GM12878 (cell line): ENCODE measurements at regions not wholly inside any gene's neighbourhood (a gene's known extent, or its start where the extent isn't known, plus 50 kb on each side); places are given as distances from the start of the nearest gene placed in this dataset.

Experiments
- ATAC-seq: fragments of 200-7000 bp; cut with Tn5 transposase; 3 replicates; pipeline ENCODE4 v1.9.1; 2020; ENCODE audit warnings: mild to moderate bottlenecking, moderate library complexity
- BruUV-seq: library from RNA; stranded (reverse); fragments of 400-500 nt; replicated peaks from 2 replicates; lab custom pipeline; 2021; lab: Mats Ljungman, UMichigan
- CTCF ChIA-PET: fragments of 300-600 bp; sonication (Branson Sonifier 250); formaldehyde crosslinking; extraction: SDS; loops from one replicate; lab custom pipeline; 2021; ENCODE audit warnings: inconsistent platforms; lab: Yijun Ruan, JAX
- POLR2A ChIA-PET: fragments of 350-600 bp; formaldehyde crosslinking; extraction: SDS; loops from one replicate; lab custom pipeline; 2021; ENCODE audit warnings: inconsistent platforms; lab: Charles Lee
- RAD21 ChIA-PET: fragments of 300-600 bp; sonication (Branson Sonifier 250); formaldehyde crosslinking; loops from one replicate; lab custom pipeline; 2023; ENCODE audit warnings: antibody characterized with exemption; ENCODE audit not compliant: unreplicated experiment; lab: Charles Lee
- SMC1A ChIA-PET: fragments of 300-600 bp; sonication (Branson Sonifier 250); formaldehyde crosslinking; loops from one replicate; lab custom pipeline; 2023; ENCODE audit not compliant: unreplicated experiment, uncharacterized antibody; lab: Charles Lee
- DNase-seq: peaks from one replicate; pipeline ENCODE4 v3.0.0-alpha.2; 2011; ENCODE audit warnings: low read depth, low spot score
- FAIRE-seq: peaks from 3 replicates; lab custom pipeline; 2011; peaks lifted over from hg19 to GRCh38; lab: Jason Lieb, UNC
- H2AFZ ChIP-seq: 2 replicates; pipeline ENCODE4 v1.6.0; 2011; ENCODE audit warnings: low read depth, low read length, control low read depth; ENCODE audit not compliant: control insufficient read depth
- H3K27ac ChIP-seq: 2 replicates; pipeline ENCODE4 v1.5.1; 2011; ENCODE audit warnings: control low read depth; ENCODE audit not compliant: control insufficient read depth, insufficient read depth
- H3K27me3 ChIP-seq, 2 experiments: replicated peaks in 1 of 2; 2 replicates each; pipeline versions ENCODE4 v1.6.0 to v1.6.1; 2011; ENCODE audit warnings: low read length in 1 of 2; ENCODE audit not compliant: control insufficient read depth in 2 of 2, insufficient read depth in 2 of 2
- H3K36me3 ChIP-seq, 2 experiments: 2 replicates each; pipeline ENCODE4 v1.5.1; 2011; ENCODE audit warnings: low read length in 1 of 2; ENCODE audit not compliant: control insufficient read depth in 2 of 2, insufficient read depth in 2 of 2
- H3K4me1 ChIP-seq: 2 replicates; pipeline ENCODE4 v1.6.1; 2011; ENCODE audit warnings: mild to moderate bottlenecking, low read length, moderate library complexity, mixed read lengths; ENCODE audit not compliant: control insufficient read depth, insufficient read depth
- H3K4me2 ChIP-seq: 2 replicates; pipeline ENCODE4 v1.6.0; 2011; ENCODE audit warnings: control low read depth; ENCODE audit not compliant: control insufficient read depth, insufficient read depth
- H3K4me3 ChIP-seq: fragments of 200-600 bp; sonication (generic); 2 replicates; pipeline ENCODE4 v1.5.1; 2016
- H3K79me2 ChIP-seq: 2 replicates; pipeline ENCODE4 v1.6.0; 2011; ENCODE audit warnings: low read length; ENCODE audit not compliant: control insufficient read depth, insufficient read depth
- H3K9ac ChIP-seq: 2 replicates; pipeline ENCODE4 v1.8.0; 2011; ENCODE audit warnings: low read length, control low read depth, mixed read lengths; ENCODE audit not compliant: control insufficient read depth, insufficient read depth
- H3K9me3 ChIP-seq: replicated peaks from 3 replicates; pipeline ENCODE4 v1.5.1; 2011; ENCODE audit warnings: mild to moderate bottlenecking, low read length; ENCODE audit not compliant: control insufficient read depth, insufficient read depth
- H4K20me1 ChIP-seq: 2 replicates; pipeline ENCODE4 v1.6.0; 2011; ENCODE audit not compliant: control insufficient read depth, insufficient read depth
- BRCA1 ChIP-seq: IDR thresholded peaks from 2 replicates; pipeline ENCODE4 v1.6.1; 2011; ENCODE audit warnings: low read depth, low read length, improper control_type of control experiment
- EP300 ChIP-seq, 2 experiments: fragments of 150-350 bp in 1 of 2; IDR thresholded peaks; 2 replicates each; pipeline ENCODE4 v1.6.1; 2011 to 2012; ENCODE audit warnings: low read depth in 2 of 2, low read length in 2 of 2, borderline replicate concordance in 1 of 2, improper control_type of control experiment in 1 of 2, inconsistent platforms in 1 of 2; ENCODE audit not compliant: control insufficient read depth in 1 of 2
- FOXM1 ChIP-seq: IDR thresholded peaks from 2 replicates; pipeline ENCODE4 v1.6.1; 2012; ENCODE audit warnings: low read depth, mild to moderate bottlenecking, inconsistent platforms, low read length, moderate library complexity
- GABPA ChIP-seq: IDR thresholded peaks from 2 replicates; pipeline ENCODE4 v1.6.1; 2014; ENCODE audit warnings: antibody characterized with exemption, low read depth, mild to moderate bottlenecking, inconsistent platforms
- GATAD2B ChIP-seq: fragments of 450-650 bp; conservative IDR thresholded peaks from 2 replicates; pipeline ENCODE4 v1.6.1; 2017; ENCODE audit warnings: low read depth, mild to moderate bottlenecking, moderate library complexity
- IKZF2 ChIP-seq, 2 experiments: fragments of 450-650 bp; IDR thresholded peaks; 2 replicates each; pipeline ENCODE4 v1.6.1; 2017; ENCODE audit warnings: mild to moderate bottlenecking in 2 of 2, moderate library complexity in 2 of 2
- MEF2A ChIP-seq: IDR thresholded peaks from 2 replicates; pipeline ENCODE4 v1.6.1; 2011; ENCODE audit warnings: low read depth, mild to moderate bottlenecking, low read length, moderate library complexity; ENCODE audit not compliant: insufficient read depth
- SMARCA5 ChIP-seq: fragments of 450-650 bp; IDR thresholded peaks from 2 replicates; pipeline ENCODE4 v1.6.1; 2017; ENCODE audit warnings: mild to moderate bottlenecking
- ZNF24 ChIP-seq: fragments of 450-650 bp; IDR thresholded peaks from 2 replicates; pipeline ENCODE4 v1.6.1; 2017; ENCODE audit warnings: antibody characterized with exemption, mild to moderate bottlenecking
- WGBS: methylation state at CpG from one replicate; pipeline ENCODE4 v1.1.6; 2016; ENCODE audit warnings: low lambda C conversion rate; ENCODE audit not compliant: insufficient replicate concordance, insufficient coverage; ENCODE audit errors: missing lambda C conversion rate; 5-methylcytosine and 5-hydroxymethylcytosine counted together
- in situ Hi-C: fragments of 300-500 bp; cut with MboI; formaldehyde crosslinking; loops from 9 replicates; pipeline ENCODE4 v1.14.3; 2018; ENCODE audit warnings: mixed read lengths
- intact Hi-C: fragments of 100-400 bp; cut with micrococcal nuclease; formaldehyde crosslinking; loops from one replicate; pipeline ENCODE4 v1.14.2; 2022; ENCODE audit not compliant: unreplicated experiment
- TF ChIP-seq, protein P1 (sequence below): fragments of 150-350 bp; IDR thresholded peaks from 2 replicates; pipeline ENCODE4 v1.6.1; 2016; ENCODE audit warnings: low read depth, low read length
- TF ChIP-seq, protein P2 (sequence below): fragments of 450-650 bp; formaldehyde crosslinking; IDR thresholded peaks from 2 replicates; pipeline ENCODE4 v1.5.0; 2022; ENCODE audit warnings: mild to moderate bottlenecking, missing genetic modification characterization
- TF ChIP-seq, protein P3 (sequence below): fragments of 450-650 bp; IDR thresholded peaks from 2 replicates; pipeline ENCODE4 v1.6.1; 2018; ENCODE audit warnings: borderline replicate concordance, mild to moderate bottlenecking; ENCODE audit not compliant: partially characterized antibody
- TF ChIP-seq, protein P4 (sequence below): IDR thresholded peaks from 2 replicates; pipeline ENCODE4 v1.6.1; 2011; ENCODE audit warnings: borderline replicate concordance, low read depth, mild to moderate bottlenecking, moderate library complexity, low read length; ENCODE audit not compliant: insufficient read depth, poor library complexity, severe bottlenecking

DNA sequence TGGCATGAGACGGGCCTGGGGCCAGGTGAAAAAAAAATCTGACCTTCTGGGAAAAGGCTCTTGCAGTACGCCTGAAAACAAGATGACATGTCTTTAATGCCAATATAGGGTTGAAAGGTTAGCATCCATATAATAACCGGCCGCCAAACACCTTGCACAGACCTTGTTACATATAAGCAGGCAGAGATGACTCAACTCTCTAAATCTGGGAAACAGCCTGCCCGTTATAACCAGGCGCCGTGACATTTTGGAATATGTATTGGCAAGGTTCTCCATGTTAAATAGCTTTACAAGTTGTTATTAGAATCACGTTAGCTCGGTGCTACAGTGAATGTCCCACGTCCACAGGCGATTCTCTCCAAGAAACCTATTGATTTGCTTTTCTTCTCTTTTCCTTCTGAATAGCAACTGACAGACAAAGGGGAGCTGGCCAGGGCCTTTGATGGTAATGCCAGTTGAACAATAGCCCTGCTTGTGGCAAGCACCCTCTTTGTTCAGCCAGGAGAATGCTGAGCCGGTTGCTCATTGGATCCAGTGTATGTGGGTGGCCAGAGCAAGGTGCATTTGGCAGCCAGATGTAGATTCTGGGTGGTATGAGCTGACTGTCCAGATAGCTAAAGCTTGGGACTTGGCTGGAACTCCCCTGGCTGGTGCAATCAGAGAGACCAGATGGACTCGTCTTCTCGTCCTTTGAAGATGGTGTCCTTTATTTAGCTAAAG is 80.1 kb upstream of the AUTS2 start:
- RAD21 ChIA-PET = no interaction called here
- intact Hi-C loops = no loop called here
- POLR2A ChIA-PET = no interaction called here
- TF ChIP-seq ZNF24 = no peak
- TF ChIP-seq GABPA = no peak
- no peak for TF ChIP-seq GATAD2B
- TF ChIP-seq EP300 (IDR thresholded peaks at IDR 0.05; ENCODE audit: borderline replicate concordance in 1 of 2, control insufficient read depth in 1 of 2, low read depth in 2 of 2, low read length in 2 of 2) = no peak
- no peak for TF ChIP-seq IKZF2 (IDR thresholded peaks at IDR 0.05)
- TF ChIP-seq, protein P1, sequence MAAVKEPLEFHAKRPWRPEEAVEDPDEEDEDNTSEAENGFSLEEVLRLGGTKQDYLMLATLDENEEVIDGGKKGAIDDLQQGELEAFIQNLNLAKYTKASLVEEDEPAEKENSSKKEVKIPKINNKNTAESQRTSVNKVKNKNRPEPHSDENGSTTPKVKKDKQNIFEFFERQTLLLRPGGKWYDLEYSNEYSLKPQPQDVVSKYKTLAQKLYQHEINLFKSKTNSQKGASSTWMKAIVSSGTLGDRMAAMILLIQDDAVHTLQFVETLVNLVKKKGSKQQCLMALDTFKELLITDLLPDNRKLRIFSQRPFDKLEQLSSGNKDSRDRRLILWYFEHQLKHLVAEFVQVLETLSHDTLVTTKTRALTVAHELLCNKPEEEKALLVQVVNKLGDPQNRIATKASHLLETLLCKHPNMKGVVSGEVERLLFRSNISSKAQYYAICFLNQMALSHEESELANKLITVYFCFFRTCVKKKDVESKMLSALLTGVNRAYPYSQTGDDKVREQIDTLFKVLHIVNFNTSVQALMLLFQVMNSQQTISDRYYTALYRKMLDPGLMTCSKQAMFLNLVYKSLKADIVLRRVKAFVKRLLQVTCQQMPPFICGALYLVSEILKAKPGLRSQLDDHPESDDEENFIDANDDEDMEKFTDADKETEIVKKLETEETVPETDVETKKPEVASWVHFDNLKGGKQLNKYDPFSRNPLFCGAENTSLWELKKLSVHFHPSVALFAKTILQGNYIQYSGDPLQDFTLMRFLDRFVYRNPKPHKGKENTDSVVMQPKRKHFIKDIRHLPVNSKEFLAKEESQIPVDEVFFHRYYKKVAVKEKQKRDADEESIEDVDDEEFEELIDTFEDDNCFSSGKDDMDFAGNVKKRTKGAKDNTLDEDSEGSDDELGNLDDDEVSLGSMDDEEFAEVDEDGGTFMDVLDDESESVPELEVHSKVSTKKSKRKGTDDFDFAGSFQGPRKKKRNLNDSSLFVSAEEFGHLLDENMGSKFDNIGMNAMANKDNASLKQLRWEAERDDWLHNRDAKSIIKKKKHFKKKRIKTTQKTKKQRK = no peak
- TF ChIP-seq, protein P2, sequence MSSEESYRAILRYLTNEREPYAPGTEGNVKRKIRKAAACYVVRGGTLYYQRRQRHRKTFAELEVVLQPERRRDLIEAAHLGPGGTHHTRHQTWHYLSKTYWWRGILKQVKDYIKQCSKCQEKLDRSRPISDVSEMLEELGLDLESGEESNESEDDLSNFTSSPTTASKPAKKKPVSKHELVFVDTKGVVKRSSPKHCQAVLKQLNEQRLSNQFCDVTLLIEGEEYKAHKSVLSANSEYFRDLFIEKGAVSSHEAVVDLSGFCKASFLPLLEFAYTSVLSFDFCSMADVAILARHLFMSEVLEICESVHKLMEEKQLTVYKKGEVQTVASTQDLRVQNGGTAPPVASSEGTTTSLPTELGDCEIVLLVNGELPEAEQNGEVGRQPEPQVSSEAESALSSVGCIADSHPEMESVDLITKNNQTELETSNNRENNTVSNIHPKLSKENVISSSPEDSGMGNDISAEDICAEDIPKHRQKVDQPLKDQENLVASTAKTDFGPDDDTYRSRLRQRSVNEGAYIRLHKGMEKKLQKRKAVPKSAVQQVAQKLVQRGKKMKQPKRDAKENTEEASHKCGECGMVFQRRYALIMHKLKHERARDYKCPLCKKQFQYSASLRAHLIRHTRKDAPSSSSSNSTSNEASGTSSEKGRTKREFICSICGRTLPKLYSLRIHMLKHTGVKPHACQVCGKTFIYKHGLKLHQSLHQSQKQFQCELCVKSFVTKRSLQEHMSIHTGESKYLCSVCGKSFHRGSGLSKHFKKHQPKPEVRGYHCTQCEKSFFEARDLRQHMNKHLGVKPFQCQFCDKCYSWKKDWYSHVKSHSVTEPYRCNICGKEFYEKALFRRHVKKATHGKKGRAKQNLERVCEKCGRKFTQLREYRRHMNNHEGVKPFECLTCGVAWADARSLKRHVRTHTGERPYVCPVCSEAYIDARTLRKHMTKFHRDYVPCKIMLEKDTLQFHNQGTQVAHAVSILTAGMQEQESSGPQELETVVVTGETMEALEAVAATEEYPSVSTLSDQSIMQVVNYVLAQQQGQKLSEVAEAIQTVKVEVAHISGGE (CRISPR knock-in tag) = no peak
- no peak for TF ChIP-seq FOXM1
- TF ChIP-seq MEF2A = no peak
- TF ChIP-seq, protein P3, sequence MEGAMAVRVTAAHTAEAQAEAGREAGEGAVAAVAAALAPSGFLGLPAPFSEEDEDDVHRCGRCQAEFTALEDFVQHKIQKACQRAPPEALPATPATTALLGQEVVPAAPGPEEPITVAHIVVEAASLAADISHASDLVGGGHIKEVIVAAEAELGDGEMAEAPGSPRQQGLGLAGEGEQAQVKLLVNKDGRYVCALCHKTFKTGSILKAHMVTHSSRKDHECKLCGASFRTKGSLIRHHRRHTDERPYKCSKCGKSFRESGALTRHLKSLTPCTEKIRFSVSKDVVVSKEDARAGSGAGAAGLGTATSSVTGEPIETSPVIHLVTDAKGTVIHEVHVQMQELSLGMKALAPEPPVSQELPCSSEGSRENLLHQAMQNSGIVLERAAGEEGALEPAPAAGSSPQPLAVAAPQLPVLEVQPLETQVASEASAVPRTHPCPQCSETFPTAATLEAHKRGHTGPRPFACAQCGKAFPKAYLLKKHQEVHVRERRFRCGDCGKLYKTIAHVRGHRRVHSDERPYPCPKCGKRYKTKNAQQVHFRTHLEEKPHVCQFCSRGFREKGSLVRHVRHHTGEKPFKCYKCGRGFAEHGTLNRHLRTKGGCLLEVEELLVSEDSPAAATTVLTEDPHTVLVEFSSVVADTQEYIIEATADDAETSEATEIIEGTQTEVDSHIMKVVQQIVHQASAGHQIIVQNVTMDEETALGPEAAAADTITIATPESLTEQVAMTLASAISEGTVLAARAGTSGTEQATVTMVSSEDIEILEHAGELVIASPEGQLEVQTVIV = no peak
- no peak for TF ChIP-seq SMARCA5
- TF ChIP-seq, protein P4, sequence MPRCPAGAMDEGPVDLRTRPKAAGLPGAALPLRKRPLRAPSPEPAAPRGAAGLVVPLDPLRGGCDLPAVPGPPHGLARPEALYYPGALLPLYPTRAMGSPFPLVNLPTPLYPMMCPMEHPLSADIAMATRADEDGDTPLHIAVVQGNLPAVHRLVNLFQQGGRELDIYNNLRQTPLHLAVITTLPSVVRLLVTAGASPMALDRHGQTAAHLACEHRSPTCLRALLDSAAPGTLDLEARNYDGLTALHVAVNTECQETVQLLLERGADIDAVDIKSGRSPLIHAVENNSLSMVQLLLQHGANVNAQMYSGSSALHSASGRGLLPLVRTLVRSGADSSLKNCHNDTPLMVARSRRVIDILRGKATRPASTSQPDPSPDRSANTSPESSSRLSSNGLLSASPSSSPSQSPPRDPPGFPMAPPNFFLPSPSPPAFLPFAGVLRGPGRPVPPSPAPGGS = no peak
- no peak for TF ChIP-seq BRCA1

More for the DNA sequence above, 80.1 kb upstream of the AUTS2 start:
- H3K4me1 ChIP-seq = no peaks in the 10 kb centered on the region
- no peaks in the 10 kb centered on the region for H3K36me3 ChIP-seq
- H2AFZ ChIP-seq = no peak overlapping the region
- no peaks in the 10 kb centered on the region for H4K20me1 ChIP-seq
- DNase-seq = no peak
- WGBS = 38% methylated on average over 14 of the region's 14 CpGs
- H3K27ac ChIP-seq = no peak overlapping the region
- no peak overlapping the region for H3K4me3 ChIP-seq
- no peak for FAIRE-seq
- ATAC-seq = no peak
- H3K79me2 ChIP-seq = no peaks in the 10 kb centered on the region
- H3K4me2 ChIP-seq = no peak overlapping the region
- in situ Hi-C loops = no loop called here
- no TSS peak for BruUV-seq
- H3K9ac ChIP-seq = no peak overlapping the region
- no peaks in the 10 kb centered on the region; a peak in 1 of 4 replicates for H3K27me3 ChIP-seq
- ChIA-PET CTCF (no interaction called here), SMC1A (no interaction called here)
- no peaks in the 10 kb centered on the region for H3K9me3 ChIP-seq
